ENCODE measurements at regions not wholly inside any gene's neighbourhood (a gene's known extent, or its start where the extent isn't known, plus 50 kb on each side); places are given as distances from the start of the nearest gene placed in this dataset.

GRCh38 chr21:36232641-36233040, 76.0 kb downstream of the DOP1B start:
- no peak for TF ChIP-seq CTCF (optimal IDR thresholded peaks at IDR 0.05 in 1 of 3, IDR thresholded peaks at IDR 0.05 in 1 of 3, conservative IDR thresholded peaks at IDR 0.05 in 1 of 3; ENCODE audit: extremely low read depth in 1 of 3, insufficient read depth in 2 of 3, low read length in 3 of 3)
- no peak for TF ChIP-seq EZH2 (IDR thresholded peaks at IDR 0.05; ENCODE audit: low read length)

Data from keratinocyte (primary cell).